Cardiac fibroblast (primary cell): ENCODE measurements at regions not wholly inside any gene's neighbourhood (a gene's known extent, or its start where the extent isn't known, plus 50 kb on each side); places are given as distances from the start of the nearest gene placed in this dataset.

Source experiments
- DNase-seq, 2 donors: peaks; one replicate each; pipeline versions ENCODE4 v3.0.0 to v3.0.0-alpha.2; 2010; ENCODE audit warnings: low read depth in 2 of 2
- H3K4me3 ChIP-seq, 2 donors: replicated peaks in 1 of 2; 1 replicate in 1 of 2; 2 replicates in 1 of 2; pipeline ENCODE4 v1.5.1; 2011; ENCODE audit warnings: low read depth in 2 of 2, low read length in 2 of 2, mild to moderate bottlenecking in 2 of 2, moderate library complexity in 1 of 2
- TF ChIP-seq, protein P1 (sequence below): IDR thresholded peaks from one replicate; pipeline ENCODE4 v1.5.1; 2011; ENCODE audit warnings: low read depth, mild to moderate bottlenecking, low read length, inconsistent platforms

DNA sequence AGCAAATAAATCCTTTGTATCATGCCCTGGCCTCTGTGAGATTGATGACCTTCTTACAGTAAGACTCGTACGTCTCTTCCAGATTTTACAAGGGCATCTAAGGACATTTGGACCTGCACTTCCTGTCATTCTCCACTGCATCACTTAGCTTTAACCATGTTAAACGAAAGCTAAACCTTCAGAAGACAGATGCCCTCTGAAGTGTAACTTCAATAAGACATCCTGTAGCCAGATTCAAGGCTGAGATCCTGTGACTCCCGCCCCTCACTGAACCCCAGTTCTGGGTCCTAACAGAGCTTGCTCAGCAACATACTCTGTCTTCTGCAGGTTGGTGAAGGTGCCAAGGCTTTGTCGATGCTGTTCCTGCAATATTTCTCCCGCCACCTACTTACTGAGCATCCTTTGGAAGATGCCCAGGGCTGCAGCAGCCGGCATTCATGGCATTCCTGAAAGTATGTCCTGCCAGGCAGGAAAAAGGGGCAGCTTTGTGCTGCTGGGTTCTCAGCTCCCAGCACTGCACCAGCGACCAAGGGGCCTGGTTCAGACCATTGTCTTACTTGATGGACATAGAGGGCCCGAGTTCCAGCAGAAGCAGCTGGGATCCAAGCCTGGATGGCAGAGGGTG is 131.1 kb downstream of the AXIN2 start:
- no peak overlapping the region for H3K4me3 ChIP-seq
- DNase-seq, result no peak
- TF ChIP-seq, protein P1, sequence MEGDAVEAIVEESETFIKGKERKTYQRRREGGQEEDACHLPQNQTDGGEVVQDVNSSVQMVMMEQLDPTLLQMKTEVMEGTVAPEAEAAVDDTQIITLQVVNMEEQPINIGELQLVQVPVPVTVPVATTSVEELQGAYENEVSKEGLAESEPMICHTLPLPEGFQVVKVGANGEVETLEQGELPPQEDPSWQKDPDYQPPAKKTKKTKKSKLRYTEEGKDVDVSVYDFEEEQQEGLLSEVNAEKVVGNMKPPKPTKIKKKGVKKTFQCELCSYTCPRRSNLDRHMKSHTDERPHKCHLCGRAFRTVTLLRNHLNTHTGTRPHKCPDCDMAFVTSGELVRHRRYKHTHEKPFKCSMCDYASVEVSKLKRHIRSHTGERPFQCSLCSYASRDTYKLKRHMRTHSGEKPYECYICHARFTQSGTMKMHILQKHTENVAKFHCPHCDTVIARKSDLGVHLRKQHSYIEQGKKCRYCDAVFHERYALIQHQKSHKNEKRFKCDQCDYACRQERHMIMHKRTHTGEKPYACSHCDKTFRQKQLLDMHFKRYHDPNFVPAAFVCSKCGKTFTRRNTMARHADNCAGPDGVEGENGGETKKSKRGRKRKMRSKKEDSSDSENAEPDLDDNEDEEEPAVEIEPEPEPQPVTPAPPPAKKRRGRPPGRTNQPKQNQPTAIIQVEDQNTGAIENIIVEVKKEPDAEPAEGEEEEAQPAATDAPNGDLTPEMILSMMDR, result no peak

DNA sequence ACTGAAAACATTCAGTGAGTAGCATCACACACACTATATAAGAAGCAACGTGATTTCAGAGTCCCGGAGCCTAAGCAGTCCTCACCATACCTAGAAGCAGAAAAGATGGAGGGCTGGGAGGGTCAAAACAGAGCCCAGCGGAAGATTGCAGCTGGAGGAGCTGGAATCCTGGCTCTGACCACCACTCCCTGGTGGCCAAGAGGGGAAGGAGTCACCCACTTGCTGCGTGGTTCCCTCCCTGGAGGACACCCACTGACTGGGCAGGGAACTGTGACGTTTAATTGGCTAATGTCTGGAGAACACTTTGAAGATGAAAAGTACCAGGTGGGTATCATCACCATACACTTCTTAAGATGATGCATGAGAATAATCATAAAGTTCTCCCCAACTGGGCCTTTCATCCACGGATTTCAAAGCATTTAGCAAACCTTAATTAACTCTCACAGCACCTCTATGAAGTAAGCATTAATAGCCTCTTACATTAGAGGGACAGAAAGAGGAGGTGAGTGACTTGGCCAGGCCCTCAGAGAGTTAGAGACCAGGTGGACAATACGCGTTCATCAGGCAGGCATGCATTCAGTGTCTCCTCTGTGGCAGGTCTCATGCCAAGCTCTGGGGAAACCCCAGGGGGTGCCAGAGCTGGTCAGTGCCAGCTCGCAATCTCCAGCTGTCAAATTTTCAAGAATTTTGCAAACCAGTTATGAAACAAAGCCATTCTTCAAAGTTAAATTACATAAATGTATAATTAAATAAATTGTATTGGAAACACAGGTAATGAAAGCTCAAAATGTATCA is 137.9 kb downstream of the AXIN2 start:
- no peak for DNase-seq
- TF ChIP-seq, protein P1, result peak; percentile 7
- H3K4me3 ChIP-seq, result no peak overlapping the region

DNA sequence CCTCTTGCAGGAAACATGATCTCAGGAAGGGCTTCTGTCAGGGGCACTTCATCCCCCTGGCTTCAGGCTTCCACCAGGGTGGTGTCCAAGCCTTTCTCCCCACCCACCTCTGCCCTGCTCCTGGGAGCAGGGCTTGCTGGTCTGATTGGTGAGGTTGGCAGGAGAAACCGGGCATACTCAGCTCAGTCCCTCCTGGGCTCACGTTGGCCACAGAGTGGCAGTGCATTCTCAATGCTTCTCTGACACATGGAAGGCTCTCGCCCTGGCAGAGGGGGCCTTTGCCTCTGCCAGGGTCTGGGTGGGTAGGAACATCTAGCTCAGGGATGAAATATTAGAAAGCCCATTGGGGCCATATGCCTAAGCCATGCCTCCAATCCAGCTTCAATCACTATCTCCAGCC is 142.8 kb downstream of the AXIN2 start:
- no peak overlapping the region for H3K4me3 ChIP-seq
- TF ChIP-seq, protein P1, result no peak
- no peak for DNase-seq

DNA sequence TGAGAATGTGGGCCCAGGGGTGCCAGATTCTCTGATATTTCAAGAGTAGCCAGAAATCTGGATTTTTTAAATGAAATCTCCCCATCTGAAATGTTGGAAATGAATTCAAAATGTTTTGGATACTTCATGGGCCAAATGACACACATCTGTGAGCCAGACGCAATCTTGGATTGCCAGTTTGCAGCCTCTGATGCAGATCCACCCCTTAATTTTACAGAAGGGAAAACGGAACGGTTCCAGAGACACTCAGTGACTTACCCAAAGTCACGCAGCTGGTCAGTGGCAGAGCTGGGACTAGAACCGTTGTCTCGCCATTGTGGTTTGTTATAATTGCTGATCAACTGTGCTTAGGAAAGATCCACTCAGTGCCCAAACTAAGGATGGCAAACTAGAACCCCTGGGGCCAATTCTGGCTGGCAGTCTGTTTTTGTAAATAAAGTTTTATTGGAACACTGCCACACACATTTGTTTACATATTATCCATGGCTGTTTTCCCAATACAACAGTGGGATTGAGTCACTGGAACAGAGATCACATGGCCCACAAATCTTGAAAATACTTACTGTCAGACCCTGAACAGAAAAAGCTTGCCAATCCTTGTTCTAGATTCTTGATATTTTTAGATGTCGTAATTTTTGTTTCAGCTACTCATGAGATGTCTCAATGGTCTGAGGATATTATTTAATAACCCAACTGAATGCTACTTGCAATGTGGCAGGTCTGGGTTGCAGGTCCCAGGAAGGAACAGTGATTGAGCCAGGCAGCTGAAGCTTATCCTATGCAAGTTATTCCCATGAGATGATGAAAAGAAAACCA is 143.8 kb downstream of the AXIN2 start:
- TF ChIP-seq, protein P1, result no peak
- peak; percentile 42 to 56 for DNase-seq
- H3K4me3 ChIP-seq, result no peak overlapping the region

DNA sequence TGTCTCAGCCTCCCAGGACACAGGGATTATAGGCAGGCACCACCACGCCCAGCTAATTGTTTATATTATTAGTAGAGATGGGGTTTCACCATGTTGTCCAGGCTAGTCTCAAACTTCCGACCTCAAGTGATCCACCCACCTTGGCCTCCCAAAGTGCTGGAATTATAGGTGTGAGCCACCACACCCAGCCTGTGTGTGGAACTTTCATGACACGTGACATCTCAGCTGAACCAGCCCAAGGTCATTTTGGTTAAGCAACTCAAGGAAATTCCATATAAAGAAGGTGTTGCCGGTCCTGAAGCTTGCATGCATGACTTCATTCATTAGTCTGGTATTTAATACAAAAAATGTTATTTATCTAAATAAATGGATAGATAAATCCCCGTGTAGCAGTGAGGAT is 145.5 kb downstream of the AXIN2 start:
- DNase-seq, result no peak
- TF ChIP-seq, protein P1, result no peak
- H3K4me3 ChIP-seq, result no peak overlapping the region

DNA sequence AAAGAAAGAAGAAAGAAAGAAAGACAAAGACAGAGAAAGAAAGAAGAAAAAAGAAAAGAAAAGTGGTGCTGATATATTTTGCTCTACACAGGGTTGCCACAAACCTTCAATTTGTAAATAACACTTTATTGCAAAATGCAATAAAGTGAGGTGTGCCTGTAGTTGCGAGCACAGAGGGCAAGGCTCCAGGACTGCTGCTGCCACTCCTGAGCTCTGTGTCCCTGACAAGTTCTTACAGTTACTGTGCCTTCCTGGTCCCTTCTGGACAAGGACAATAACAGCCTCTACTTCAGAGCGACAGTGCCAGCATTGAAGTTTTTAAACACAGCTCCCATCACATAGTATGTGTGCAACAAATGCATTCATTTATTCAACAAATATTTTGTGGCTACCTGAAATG is 148.1 kb downstream of the AXIN2 start:
- no peak for DNase-seq
- TF ChIP-seq, protein P1, result no peak

More for the DNA sequence above, 148.1 kb downstream of the AXIN2 start:
- H3K4me3 ChIP-seq, result no peak overlapping the region
